Vagina (tissue), 2 donors: ENCODE measurements at regions not wholly inside any gene's neighbourhood (a gene's known extent, or its start where the extent isn't known, plus 50 kb on each side); places are given as distances from the start of the nearest gene placed in this dataset.

Source experiments
- POLR2A ChIP-seq, 2 donors: fragments of 450-650 bp; IDR thresholded peaks; one replicate each; pipeline ENCODE4 v1.6.1; 2017; ENCODE audit warnings: antibody characterized with exemption in 2 of 2, mild to moderate bottlenecking in 2 of 2, moderate library complexity in 2 of 2
- POLR2AphosphoS5 ChIP-seq, 2 donors: sonication (generic); formaldehyde crosslinking; IDR thresholded peaks; one replicate each; pipeline ENCODE4 v1.9.0; 2017; ENCODE audit warnings: antibody characterized with exemption in 2 of 2, mild to moderate bottlenecking in 2 of 2, low read depth in 1 of 2; ENCODE audit not compliant: insufficient read depth in 1 of 2
- TF ChIP-seq, protein P1 (sequence below), 3 experiments: fragments of 450-650 bp in 2 of 3; fragments of 200-600 bp in 1 of 3; sonication (generic) in 1 of 3; IDR thresholded peaks; one replicate each; pipeline ENCODE4 v1.5.1; 2017 to 2019; ENCODE audit warnings: antibody characterized with exemption in 3 of 3, mild to moderate bottlenecking in 2 of 3, moderate library complexity in 2 of 3

DNA sequence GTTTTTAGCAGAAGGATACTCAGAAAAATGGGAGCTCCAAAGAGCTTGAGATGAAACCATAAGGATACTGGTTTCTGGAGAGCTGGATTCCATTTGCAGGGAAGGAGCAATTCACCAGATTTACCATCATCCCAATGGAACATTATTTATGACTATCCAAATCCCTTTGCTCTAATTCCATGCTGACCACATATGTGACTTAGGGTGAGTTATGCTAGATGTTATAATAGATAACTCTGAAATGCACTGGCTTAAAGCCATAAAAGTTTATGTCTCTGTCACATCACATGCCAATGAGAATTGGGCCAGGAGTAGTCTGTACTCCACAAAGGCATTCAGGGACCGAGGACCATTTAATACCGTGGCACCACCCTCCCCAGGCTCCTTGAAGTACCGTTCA, 185.2 kb downstream of the SKIDA1 start:
- TF ChIP-seq, protein P1, sequence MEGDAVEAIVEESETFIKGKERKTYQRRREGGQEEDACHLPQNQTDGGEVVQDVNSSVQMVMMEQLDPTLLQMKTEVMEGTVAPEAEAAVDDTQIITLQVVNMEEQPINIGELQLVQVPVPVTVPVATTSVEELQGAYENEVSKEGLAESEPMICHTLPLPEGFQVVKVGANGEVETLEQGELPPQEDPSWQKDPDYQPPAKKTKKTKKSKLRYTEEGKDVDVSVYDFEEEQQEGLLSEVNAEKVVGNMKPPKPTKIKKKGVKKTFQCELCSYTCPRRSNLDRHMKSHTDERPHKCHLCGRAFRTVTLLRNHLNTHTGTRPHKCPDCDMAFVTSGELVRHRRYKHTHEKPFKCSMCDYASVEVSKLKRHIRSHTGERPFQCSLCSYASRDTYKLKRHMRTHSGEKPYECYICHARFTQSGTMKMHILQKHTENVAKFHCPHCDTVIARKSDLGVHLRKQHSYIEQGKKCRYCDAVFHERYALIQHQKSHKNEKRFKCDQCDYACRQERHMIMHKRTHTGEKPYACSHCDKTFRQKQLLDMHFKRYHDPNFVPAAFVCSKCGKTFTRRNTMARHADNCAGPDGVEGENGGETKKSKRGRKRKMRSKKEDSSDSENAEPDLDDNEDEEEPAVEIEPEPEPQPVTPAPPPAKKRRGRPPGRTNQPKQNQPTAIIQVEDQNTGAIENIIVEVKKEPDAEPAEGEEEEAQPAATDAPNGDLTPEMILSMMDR (IDR thresholded peaks at IDR 0.05) = no peak
- TF ChIP-seq POLR2A (IDR thresholded peaks at IDR 0.05) (no peak), POLR2AphosphoS5 (IDR thresholded peaks at IDR 0.05; ENCODE audit: insufficient read depth in 1 of 2, low read depth in 1 of 2) (no peak)
